GM10266 (cell line): ENCODE measurements at regions not wholly inside any gene's neighbourhood (a gene's known extent, or its start where the extent isn't known, plus 50 kb on each side); places are given as distances from the start of the nearest gene placed in this dataset.
"Not testable (repeated sequence)": the region's sequence is repeated elsewhere in the genome, so short reads cannot be mapped to it uniquely, and the experiment has no call there.

Experiments
- DNase-seq: peaks from one replicate; pipeline ENCODE4 v3.0.0; 2012; ENCODE audit errors: extremely low spot score
- CTCF ChIP-seq: IDR thresholded peaks from 2 replicates; pipeline ENCODE4 v1.5.1; 2012; ENCODE audit warnings: mild to moderate bottlenecking, low read depth; ENCODE audit not compliant: control insufficient read depth, insufficient read depth; ENCODE audit errors: missing control alignments

- no peak for TF ChIP-seq CTCF
- no peak for DNase-seq
Observed at GRCh38 chr9:135180586-135180985, 93.1 kb downstream of the OLFM1 start.

GRCh38 chr9:135181336-135181735, 93.9 kb downstream of the OLFM1 start:
- no peak for TF ChIP-seq CTCF
- DNase-seq: no peak

GRCh38 chr9:135181841-135182240, 94.4 kb downstream of the OLFM1 start:
- DNase-seq: not testable (repeated sequence)

- TF ChIP-seq CTCF: no peak
- no peak for DNase-seq
Observed at GRCh38 chr9:135183069-135183468, 95.6 kb downstream of the OLFM1 start.

GRCh38 chr9:135183528-135184180, 96.2 kb downstream of the OLFM1 start:
- no peak for TF ChIP-seq CTCF
- DNase-seq: no peak

- TF ChIP-seq CTCF: no peak
Observed at GRCh38 chr9:135184181-135185053, 96.9 kb downstream of the OLFM1 start.

GRCh38 chr9:135185060-135185459, 97.6 kb downstream of the OLFM1 start:
- no peak for DNase-seq
- no peak for TF ChIP-seq CTCF

More at GRCh38 chr9:135184181-135185053, 96.9 kb downstream of the OLFM1 start:
- no peak for DNase-seq
